ENCODE measurements at regions not wholly inside any gene's neighbourhood (a gene's known extent, or its start where the extent isn't known, plus 50 kb on each side); places are given as distances from the start of the nearest gene placed in this dataset.

DNA sequence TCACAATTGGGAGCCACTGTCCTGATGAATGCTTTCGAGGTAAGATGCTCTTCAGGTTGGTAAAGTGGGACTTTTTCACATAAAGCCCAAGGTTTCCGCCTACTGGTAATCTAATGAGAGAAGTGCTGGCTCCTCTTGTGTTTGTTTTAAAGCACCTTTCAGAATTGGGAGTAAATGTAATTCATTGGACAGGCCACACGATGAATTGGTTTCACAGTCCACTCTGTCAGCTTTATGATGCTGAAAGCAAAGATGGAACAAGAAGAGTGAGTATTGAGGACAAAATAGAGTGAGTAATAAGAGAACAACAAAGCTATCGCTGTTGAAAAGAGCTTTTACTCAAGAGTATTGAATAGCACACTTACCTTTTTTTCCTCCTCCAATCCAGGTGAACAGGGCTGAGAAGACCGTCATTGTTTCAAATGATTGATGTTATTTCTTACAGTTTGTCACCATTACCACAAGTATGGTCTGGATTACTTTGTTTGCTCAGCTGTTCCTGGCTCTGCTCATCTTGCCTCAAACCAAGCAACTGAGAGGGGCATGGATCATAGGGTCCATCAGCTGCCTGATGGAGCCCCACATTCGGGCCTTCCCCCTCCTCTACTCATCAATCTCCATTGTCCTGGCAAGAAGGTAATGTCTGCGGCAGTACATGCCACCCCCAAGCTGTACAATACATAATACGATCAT, 136.1 kb upstream of the CNTN4 start:
- DNase-seq (ENCODE audit: low read depth): no peak
- TF ChIP-seq, protein P1, sequence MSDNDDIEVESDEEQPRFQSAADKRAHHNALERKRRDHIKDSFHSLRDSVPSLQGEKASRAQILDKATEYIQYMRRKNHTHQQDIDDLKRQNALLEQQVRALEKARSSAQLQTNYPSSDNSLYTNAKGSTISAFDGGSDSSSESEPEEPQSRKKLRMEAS (IDR thresholded peaks at IDR 0.05; ENCODE audit: low read depth, low read length): no peak
- TF ChIP-seq MYC (IDR thresholded peaks at IDR 0.05; ENCODE audit: low read depth, low read length) (no peak), POLR2A (IDR thresholded peaks at IDR 0.05; ENCODE audit: extremely low read depth, insufficient read length) (no peak)
- TF ChIP-seq, protein P2, sequence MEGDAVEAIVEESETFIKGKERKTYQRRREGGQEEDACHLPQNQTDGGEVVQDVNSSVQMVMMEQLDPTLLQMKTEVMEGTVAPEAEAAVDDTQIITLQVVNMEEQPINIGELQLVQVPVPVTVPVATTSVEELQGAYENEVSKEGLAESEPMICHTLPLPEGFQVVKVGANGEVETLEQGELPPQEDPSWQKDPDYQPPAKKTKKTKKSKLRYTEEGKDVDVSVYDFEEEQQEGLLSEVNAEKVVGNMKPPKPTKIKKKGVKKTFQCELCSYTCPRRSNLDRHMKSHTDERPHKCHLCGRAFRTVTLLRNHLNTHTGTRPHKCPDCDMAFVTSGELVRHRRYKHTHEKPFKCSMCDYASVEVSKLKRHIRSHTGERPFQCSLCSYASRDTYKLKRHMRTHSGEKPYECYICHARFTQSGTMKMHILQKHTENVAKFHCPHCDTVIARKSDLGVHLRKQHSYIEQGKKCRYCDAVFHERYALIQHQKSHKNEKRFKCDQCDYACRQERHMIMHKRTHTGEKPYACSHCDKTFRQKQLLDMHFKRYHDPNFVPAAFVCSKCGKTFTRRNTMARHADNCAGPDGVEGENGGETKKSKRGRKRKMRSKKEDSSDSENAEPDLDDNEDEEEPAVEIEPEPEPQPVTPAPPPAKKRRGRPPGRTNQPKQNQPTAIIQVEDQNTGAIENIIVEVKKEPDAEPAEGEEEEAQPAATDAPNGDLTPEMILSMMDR (IDR thresholded peaks at IDR 0.05; ENCODE audit: low read depth, low read length): no peak
- H3K4me3 ChIP-seq (ENCODE audit: low read depth, low read length): no peak overlapping the region

DNA sequence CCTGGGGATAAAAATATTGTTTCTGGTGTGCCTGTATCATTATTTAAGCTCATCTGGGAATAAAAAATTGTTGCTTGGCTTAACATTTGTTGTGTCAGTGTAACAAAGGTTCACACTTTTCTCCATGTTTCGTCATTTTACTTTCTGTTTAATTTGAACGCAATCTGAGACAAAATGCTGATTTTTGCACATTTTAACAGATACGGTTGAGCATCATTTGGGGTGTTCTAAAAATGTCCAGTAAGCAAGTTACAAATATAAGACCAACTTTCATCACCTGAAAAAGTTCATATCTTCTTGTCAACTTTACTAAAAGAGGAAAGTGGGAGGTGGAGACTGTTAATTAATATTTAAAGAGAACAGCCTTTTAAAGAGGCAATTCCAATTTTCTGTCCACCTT, 134.8 kb upstream of the CNTN4 start:
- H3K4me3 ChIP-seq (ENCODE audit: low read depth, low read length): no peak overlapping the region
- no peak for DNase-seq (ENCODE audit: low read depth)
- TF ChIP-seq MYC (IDR thresholded peaks at IDR 0.05; ENCODE audit: low read depth, low read length) (no peak), POLR2A (IDR thresholded peaks at IDR 0.05; ENCODE audit: extremely low read depth, insufficient read length) (no peak)
- TF ChIP-seq, protein P2 (IDR thresholded peaks at IDR 0.05; ENCODE audit: low read depth, low read length): no peak
- TF ChIP-seq, protein P1 (IDR thresholded peaks at IDR 0.05; ENCODE audit: low read depth, low read length): no peak

DNA sequence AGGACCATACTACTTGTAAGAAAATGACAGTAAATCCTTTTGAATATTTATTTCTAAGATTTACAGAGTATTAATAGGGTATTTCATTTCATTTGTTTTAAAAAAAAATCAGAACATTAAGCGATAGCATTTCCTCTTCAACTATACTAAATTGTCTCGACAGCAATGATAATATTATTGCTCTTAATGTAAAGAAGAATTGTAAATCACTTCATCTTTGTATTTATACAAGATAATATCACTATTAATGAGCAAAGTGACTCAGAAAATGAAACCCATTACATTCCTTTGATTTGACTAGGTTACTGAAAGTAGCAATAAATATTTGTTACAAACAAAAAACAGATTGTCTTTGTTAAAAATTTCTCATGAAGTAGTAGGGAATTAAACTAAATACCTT, 131.1 kb upstream of the CNTN4 start:
- no peak overlapping the region for H3K4me3 ChIP-seq (ENCODE audit: low read depth, low read length)
- no peak for DNase-seq (ENCODE audit: low read depth)
- TF ChIP-seq, protein P2 (IDR thresholded peaks at IDR 0.05; ENCODE audit: low read depth, low read length): no peak
- TF ChIP-seq MYC (IDR thresholded peaks at IDR 0.05; ENCODE audit: low read depth, low read length) (no peak), POLR2A (IDR thresholded peaks at IDR 0.05; ENCODE audit: extremely low read depth, insufficient read length) (no peak)
- TF ChIP-seq, protein P1 (IDR thresholded peaks at IDR 0.05; ENCODE audit: low read depth, low read length): no peak

DNA sequence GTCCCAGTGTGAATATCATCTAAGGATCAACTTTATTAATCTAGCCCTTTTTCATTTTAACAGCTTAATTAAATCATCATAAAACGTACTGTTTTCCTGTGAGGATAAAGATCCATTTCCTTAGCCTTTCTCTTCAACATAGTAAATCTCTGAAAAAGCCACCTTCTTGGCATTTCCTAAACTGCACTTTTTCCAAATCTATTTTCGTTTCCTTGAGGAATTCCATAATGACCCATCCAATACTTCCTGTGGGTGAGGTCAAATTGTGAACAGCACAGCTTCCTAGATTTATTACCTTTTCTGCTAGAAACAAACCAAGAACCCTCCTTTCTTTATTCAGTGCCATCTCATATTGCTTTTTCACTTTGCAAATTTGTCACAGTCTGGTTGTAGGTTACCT, 129.4 kb upstream of the CNTN4 start:
- no peak overlapping the region for H3K4me3 ChIP-seq (ENCODE audit: low read depth, low read length)
- no peak for DNase-seq (ENCODE audit: low read depth)
- TF ChIP-seq POLR2A (IDR thresholded peaks at IDR 0.05; ENCODE audit: extremely low read depth, insufficient read length): no peak
- TF ChIP-seq MYC (IDR thresholded peaks at IDR 0.05; ENCODE audit: low read depth, low read length): no peak
- TF ChIP-seq, protein P1 (IDR thresholded peaks at IDR 0.05; ENCODE audit: low read depth, low read length): no peak
- TF ChIP-seq, protein P2 (IDR thresholded peaks at IDR 0.05; ENCODE audit: low read depth, low read length): no peak

DNA sequence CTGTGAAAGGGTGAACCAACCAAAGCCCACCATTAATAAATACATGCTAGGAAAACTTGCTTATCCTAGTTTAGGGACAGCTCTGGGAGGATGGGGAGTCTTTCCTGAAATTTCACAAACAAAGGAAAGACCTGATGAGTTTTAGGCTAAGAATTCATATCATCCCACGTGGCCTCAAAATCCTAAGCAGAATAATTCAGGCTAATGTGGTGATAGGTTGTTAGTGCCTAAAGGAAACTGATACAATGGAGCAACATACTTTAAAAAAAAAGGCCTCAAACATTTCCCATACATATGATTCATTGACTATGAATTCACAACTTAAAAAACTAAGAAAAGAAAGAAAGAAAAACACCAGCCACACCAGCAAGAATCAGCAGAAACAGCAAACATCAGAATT, 126.9 kb upstream of the CNTN4 start:
- no peak overlapping the region for H3K4me3 ChIP-seq (ENCODE audit: low read depth, low read length)
- DNase-seq (ENCODE audit: low read depth): no peak
- no peak for TF ChIP-seq POLR2A (IDR thresholded peaks at IDR 0.05; ENCODE audit: extremely low read depth, insufficient read length)
- TF ChIP-seq, protein P1 (IDR thresholded peaks at IDR 0.05; ENCODE audit: low read depth, low read length): no peak
- no peak for TF ChIP-seq MYC (IDR thresholded peaks at IDR 0.05; ENCODE audit: low read depth, low read length)
- TF ChIP-seq, protein P2 (IDR thresholded peaks at IDR 0.05; ENCODE audit: low read depth, low read length): no peak
